Stimulated activated naive CD8-positive, alpha-beta T cell treated with anti-CD3 and anti-CD28 coated beads, Interleukin-15, amount 100 ng/mL, for 72 hours (primary cell): ENCODE measurements at regions not wholly inside any gene's neighbourhood (a gene's known extent, or its start where the extent isn't known, plus 50 kb on each side); places are given as distances from the start of the nearest gene placed in this dataset.
"Not testable (repeated sequence)": the region's sequence is repeated elsewhere in the genome, so short reads cannot be mapped to it uniquely, and the experiment has no call there.

Source experiments
- ATAC-seq: fragments of 150-1000 bp; cut with Tn5 transposase; 2 replicates; pipeline ENCODE4 v1.10.0; 2021; ENCODE audit warnings: mild to moderate bottlenecking, moderate library complexity
- DNase-seq, 2 donors: peaks; one replicate each; pipeline ENCODE4 v3.0.0; 2021 to 2022
- H3K27ac Mint-ChIP-seq, 2 donors: one replicate each; pipeline ENCODE4 v1.8.0; 2022; ENCODE audit warnings: mild to moderate bottlenecking in 2 of 2, mixed read lengths in 2 of 2, moderate library complexity in 2 of 2
- H3K27me3 Mint-ChIP-seq: one replicate; pipeline ENCODE4 v1.8.0; 2022; ENCODE audit warnings: mixed read lengths
- H3K4me1 Mint-ChIP-seq: one replicate; pipeline ENCODE4 v1.8.0; 2022; ENCODE audit warnings: mild to moderate bottlenecking, mixed read lengths
- H3K4me3 Mint-ChIP-seq, 2 donors: one replicate each; pipeline ENCODE4 v1.8.0; 2022; ENCODE audit warnings: mild to moderate bottlenecking in 2 of 2, mixed read lengths in 2 of 2, moderate library complexity in 1 of 2
- H3K9me3 Mint-ChIP-seq, 2 donors: one replicate each; pipeline ENCODE4 v1.8.0; 2022; ENCODE audit warnings: mixed read lengths in 2 of 2

DNA sequence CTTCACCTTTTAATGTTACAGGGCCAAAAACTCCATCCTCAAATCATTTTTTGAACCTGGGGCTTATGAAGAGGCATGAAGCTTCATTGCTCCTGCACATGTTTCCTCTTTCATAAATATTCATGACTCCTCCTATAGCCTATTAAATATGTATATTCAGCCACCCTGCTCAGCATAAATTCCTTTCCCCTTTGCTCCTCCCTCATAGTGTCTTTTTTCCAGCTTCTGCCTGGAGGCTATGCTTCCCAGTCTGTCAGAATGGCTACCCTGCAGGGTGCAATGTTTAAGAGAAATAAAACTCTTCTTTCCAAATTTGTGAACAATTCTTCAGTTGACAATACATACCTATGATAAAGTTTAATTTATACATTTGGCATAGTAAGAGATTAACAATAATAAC lies 1082.9 kb upstream of the CDH18 start:
- Mint-ChIP-seq H3K4me3 (no peak overlapping the region), H3K27ac (no peak overlapping the region), H3K9me3 (peaks cover 7 to 8% of the 10 kb centered on the region in 2 donors), H3K4me1 (no peaks in the 10 kb centered on the region), H3K27me3 (no peaks in the 10 kb centered on the region)
- no peak for ATAC-seq
- DNase-seq: no peak

- H3K27me3 Mint-ChIP-seq: no peaks in the 10 kb centered on the region
- no peak for ATAC-seq
These were observed 1079.7 kb upstream of the CDH18 start for GRCh38 chr5:21067724-21068123.

GRCh38 chr5:21063146-21063545 lies 1075.1 kb upstream of the CDH18 start:
- Mint-ChIP-seq H3K9me3 (peaks cover 18 to 42% of the 10 kb centered on the region in 2 donors), H3K27ac (no peak overlapping the region), H3K4me1 (no peaks in the 10 kb centered on the region), H3K4me3 (no peak overlapping the region), H3K27me3 (no peaks in the 10 kb centered on the region)
- ATAC-seq (no peak), DNase-seq (no peak)

More at GRCh38 chr5:21067724-21068123, 1079.7 kb upstream of the CDH18 start:
- H3K4me3 Mint-ChIP-seq: no peak overlapping the region
- H3K27ac Mint-ChIP-seq: no peak overlapping the region
- H3K4me1 Mint-ChIP-seq: no peaks in the 10 kb centered on the region
- no peak for DNase-seq
- H3K9me3 Mint-ChIP-seq: peaks cover 11 to 14% of the 10 kb centered on the region in 2 donors

DNA sequence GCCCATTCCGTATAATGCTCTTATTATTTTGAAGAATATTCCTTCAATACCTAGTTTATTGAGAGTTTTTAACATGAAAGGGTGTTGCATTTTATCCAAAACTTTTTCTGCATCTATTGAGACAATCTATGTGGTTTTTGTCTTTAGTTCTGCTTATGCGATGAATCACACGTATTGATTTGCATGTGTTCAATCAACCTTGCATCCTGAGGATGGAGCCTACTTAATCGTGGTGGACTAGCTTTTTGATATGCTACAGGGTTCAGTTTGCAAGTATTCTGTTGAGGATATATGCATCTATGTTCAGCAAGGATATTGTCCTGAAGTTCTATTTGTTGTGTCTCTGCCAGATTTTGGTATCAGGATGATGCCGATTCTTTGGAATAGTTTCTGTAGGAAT lies 1070.3 kb upstream of the CDH18 start:
- Mint-ChIP-seq H3K4me3 (no peak overlapping the region), H3K27ac (no peak overlapping the region), H3K27me3 (no peaks in the 10 kb centered on the region), H3K4me1 (no peaks in the 10 kb centered on the region), H3K9me3 (peaks cover 17 to 42% of the 10 kb centered on the region in 2 donors)
- DNase-seq: no peak
- no peak for ATAC-seq

DNA sequence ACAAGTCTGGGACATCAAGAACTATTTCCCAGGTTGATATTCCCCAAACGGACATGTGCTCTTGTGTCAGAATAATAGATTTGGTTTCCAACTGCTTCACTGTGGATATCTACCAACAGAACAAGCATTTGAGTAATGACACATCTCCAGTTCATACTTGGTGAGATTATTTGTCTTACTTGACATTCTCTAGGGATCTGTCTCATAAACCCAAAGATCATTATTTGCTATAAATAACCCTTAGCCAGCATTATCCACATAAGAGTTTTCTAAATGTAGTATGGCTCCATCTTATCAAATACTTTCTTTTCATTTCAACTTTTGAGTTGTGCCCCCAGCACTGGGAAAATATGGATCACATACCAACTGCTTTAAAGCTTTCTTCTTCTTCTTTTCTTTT lies 1063.9 kb upstream of the CDH18 start:
- no peak overlapping the region for H3K27ac Mint-ChIP-seq
- H3K27me3 Mint-ChIP-seq: no peaks in the 10 kb centered on the region
- ATAC-seq (no peak), DNase-seq (no peak)
- no peaks in the 10 kb centered on the region for H3K4me1 Mint-ChIP-seq
- no peak overlapping the region for H3K4me3 Mint-ChIP-seq
- peaks cover 6 to 9% of the 10 kb centered on the region in 2 donors for H3K9me3 Mint-ChIP-seq

DNA sequence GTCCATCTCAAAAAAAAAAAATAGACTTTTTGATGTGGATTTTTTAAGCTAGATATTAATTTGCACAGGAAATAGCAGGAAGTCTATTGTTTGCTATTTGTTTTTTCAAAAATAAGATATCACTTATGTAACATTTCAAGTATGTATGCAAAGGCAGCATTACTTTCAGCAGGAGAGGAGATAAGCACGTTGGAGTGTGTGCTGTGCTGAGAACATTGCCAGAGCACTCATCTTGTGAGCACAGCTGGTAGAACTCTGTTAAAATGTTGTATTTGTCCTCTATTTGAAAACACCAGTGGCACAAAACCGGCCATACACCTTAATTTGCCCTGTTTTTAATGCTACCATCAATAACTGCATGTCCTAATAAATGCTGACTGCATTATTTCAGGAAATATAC lies 1061.9 kb upstream of the CDH18 start:
- ATAC-seq (no peak), DNase-seq (no peak)
- Mint-ChIP-seq H3K4me1 (no peaks in the 10 kb centered on the region), H3K27me3 (no peaks in the 10 kb centered on the region), H3K27ac (no peak overlapping the region), H3K9me3 (peaks cover 6 to 9% of the 10 kb centered on the region in 2 donors), H3K4me3 (no peak overlapping the region)

GRCh38 chr5:21030981-21031380 lies 1043.0 kb upstream of the CDH18 start:
- no peaks in the 10 kb centered on the region for H3K4me1 Mint-ChIP-seq
- H3K4me3 Mint-ChIP-seq: no peak overlapping the region
- no peak for DNase-seq
- H3K27me3 Mint-ChIP-seq: no peaks in the 10 kb centered on the region
- peaks cover 0 to 11% of the 10 kb centered on the region in 2 donors for H3K9me3 Mint-ChIP-seq
- ATAC-seq: no peak
- no peak overlapping the region for H3K27ac Mint-ChIP-seq

GRCh38 chr5:21024966-21025365 lies 1037.0 kb upstream of the CDH18 start:
- Mint-ChIP-seq H3K4me3 (no peak overlapping the region), H3K9me3 (peaks cover 15 to 23% of the 10 kb centered on the region in 2 donors), H3K27me3 (no peaks in the 10 kb centered on the region), H3K4me1 (no peaks in the 10 kb centered on the region), H3K27ac (no peak overlapping the region)
- DNase-seq (no peak), ATAC-seq (no peak)

DNA sequence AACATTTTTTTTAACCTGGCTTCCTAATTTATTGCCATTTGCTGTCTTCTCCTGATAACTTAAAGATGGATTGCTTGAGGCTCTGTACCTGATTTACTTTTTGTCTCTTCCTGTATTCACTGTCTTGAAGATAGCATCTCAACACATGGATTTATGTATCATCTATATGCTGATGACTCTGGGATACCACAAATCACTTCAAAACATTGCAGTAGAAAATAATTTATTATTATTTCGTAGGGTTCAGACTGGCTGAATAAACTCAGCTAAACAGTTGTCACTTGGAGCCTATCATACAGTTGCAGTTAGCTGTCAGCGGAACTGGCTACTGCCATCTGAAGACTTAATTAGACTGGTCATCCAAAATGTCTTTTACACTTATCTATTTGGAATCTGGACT lies 1025.2 kb upstream of the CDH18 start:
- DNase-seq (no peak), ATAC-seq (no peak)
- H3K4me1 Mint-ChIP-seq: no peaks in the 10 kb centered on the region
- H3K4me3 Mint-ChIP-seq: no peak overlapping the region
- no peaks in the 10 kb centered on the region for H3K27me3 Mint-ChIP-seq
- H3K9me3 Mint-ChIP-seq: peaks cover 15 to 21% of the 10 kb centered on the region in 2 donors
- H3K27ac Mint-ChIP-seq: no peak overlapping the region

- no peaks in the 10 kb centered on the region for H3K27me3 Mint-ChIP-seq
- no peak for ATAC-seq
- H3K4me1 Mint-ChIP-seq: no peaks in the 10 kb centered on the region
- H3K27ac Mint-ChIP-seq: no peak overlapping the region
- no peak overlapping the region for H3K4me3 Mint-ChIP-seq
- DNase-seq: no peak
- H3K9me3 Mint-ChIP-seq: peaks cover 10 to 12% of the 10 kb centered on the region in 2 donors
These were observed 1019.8 kb upstream of the CDH18 start for GRCh38 chr5:21007781-21008180.

DNA sequence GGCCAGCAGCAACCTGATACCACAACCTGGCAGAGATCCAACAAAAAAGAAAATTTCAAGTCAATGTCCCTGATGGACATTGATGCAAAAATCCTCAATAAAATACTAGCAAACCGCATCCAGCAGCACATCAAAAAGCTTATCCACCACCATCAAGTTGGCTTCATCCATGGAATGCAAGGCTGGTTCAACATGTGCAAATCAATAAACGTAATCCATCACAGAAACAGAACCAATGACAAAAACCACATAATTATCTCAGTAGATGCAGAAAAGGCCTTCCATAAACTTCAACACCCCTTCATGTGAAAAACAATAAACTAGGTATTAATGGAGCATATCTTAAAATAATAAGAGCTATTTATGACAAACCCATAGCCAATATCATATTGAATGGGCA lies 1000.9 kb upstream of the CDH18 start:
- not testable (repeated sequence) for H3K27ac Mint-ChIP-seq, H3K27me3 Mint-ChIP-seq, H3K4me1 Mint-ChIP-seq, H3K4me3 Mint-ChIP-seq, ATAC-seq, DNase-seq
- H3K9me3 Mint-ChIP-seq: peaks cover 14 to 36% of the 10 kb centered on the region in 2 donors

- Mint-ChIP-seq H3K4me3 (no peak overlapping the region), H3K27ac (no peak overlapping the region), H3K9me3 (peaks cover 17 to 44% of the 10 kb centered on the region in 2 donors), H3K27me3 (no peaks in the 10 kb centered on the region), H3K4me1 (no peaks in the 10 kb centered on the region)
- ATAC-seq: no peak
- DNase-seq: no peak
These were observed 997.8 kb upstream of the CDH18 start for GRCh38 chr5:20985754-20986153.

DNA sequence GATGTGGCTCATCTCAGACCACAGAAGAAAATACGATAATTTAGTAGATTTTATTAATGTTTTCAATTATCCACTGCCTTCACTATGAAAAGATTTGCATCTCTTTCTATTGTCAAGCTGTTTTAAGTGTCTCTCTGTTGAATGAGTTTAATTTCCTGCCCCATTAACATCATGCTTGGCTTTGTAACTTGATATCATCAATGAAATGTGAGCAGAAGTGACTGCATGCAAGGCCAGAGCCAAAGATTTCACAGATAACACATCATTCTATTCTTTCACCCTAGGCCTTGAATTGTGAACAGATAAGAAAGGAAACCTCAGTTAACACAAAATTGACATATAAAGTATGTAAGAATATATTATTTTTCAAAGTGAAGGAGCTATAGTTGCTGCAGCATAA lies 986.4 kb upstream of the CDH18 start:
- H3K4me1 Mint-ChIP-seq: no peaks in the 10 kb centered on the region
- ATAC-seq: no peak
- H3K27me3 Mint-ChIP-seq: no peaks in the 10 kb centered on the region
- peaks cover 0 to 6% of the 10 kb centered on the region in 2 donors for H3K9me3 Mint-ChIP-seq
- H3K4me3 Mint-ChIP-seq: no peak overlapping the region
- no peak for DNase-seq
- H3K27ac Mint-ChIP-seq: no peak overlapping the region

- Mint-ChIP-seq H3K4me3 (no peak overlapping the region), H3K27ac (no peak overlapping the region), H3K9me3 (peaks cover 0 to 6% of the 10 kb centered on the region in 2 donors), H3K27me3 (no peaks in the 10 kb centered on the region), H3K4me1 (no peaks in the 10 kb centered on the region)
- no peak for DNase-seq
- no peak for ATAC-seq
These were observed 984.5 kb upstream of the CDH18 start for GRCh38 chr5:20972419-20972925.

DNA sequence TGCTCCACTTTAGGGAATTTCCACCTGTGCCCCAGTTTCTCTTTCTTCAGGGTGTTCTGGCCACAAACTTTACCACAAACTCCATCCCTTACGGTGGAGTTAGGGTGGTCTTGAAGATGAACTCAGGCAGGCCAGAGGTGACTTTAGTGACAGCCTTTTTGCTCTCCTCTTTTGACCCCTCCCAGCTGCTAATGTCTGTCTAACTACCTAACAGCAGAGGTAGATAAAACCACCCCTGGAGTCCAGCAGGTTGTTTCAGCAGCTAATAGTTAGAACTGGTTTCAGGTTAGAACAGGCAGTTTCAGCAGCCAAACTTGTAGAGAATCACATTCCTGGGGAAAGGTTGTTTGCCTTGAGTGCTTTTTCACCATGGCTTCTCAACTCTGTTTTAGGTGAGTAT lies 971.3 kb upstream of the CDH18 start:
- no peak for ATAC-seq
- H3K4me3 Mint-ChIP-seq: no peak overlapping the region
- DNase-seq: no peak
- H3K9me3 Mint-ChIP-seq: peaks cover 4 to 5% of the 10 kb centered on the region in 2 donors
- H3K27me3 Mint-ChIP-seq: no peaks in the 10 kb centered on the region
- no peaks in the 10 kb centered on the region for H3K4me1 Mint-ChIP-seq
- no peak overlapping the region for H3K27ac Mint-ChIP-seq

DNA sequence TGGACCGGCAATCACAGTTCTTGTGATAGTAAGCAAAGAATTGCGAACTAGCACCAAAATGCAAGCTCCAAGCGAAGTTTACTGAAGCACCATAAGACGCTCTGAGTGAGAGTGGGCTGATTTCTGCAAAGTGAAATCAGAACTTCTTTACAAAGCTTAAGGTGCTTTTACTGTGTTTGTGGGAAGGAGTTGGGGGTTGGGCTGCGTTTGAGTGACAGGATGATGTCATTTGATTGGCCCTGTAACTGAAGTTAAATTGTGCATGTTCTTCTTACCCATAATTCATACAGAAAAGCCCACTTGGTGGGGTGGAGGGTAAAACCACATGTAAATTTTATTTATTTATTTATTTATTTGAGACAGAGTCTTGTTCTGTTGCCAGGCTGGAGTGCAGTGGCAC lies 970.6 kb upstream of the CDH18 start:
- H3K4me3 Mint-ChIP-seq: no peak overlapping the region
- H3K4me1 Mint-ChIP-seq: no peaks in the 10 kb centered on the region
- no peak overlapping the region for H3K27ac Mint-ChIP-seq
- ATAC-seq (no peak), DNase-seq (no peak)
- no peaks in the 10 kb centered on the region for H3K27me3 Mint-ChIP-seq
- H3K9me3 Mint-ChIP-seq: peaks cover 4 to 7% of the 10 kb centered on the region in 2 donors

DNA sequence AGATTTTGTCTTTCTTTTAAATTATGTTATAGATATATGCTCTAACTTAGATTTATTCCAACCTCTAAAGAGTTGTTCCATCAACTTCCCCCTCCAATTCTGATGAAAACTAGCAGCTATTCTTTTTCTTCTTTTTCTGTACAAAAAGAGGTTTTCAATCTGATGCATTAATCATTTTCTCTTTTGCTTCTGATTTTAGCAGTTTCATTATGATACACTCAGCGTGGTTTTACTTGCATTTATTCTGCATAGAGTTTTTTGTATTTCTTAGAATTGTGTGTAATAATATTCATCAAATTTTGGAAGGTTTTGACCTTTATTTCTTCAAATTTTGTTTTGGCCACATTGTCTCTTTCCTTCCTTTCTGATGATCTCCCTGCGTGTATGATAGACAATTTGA lies 968.1 kb upstream of the CDH18 start:
- ATAC-seq (no peak), DNase-seq (no peak)
- Mint-ChIP-seq H3K9me3 (peaks cover 4 to 7% of the 10 kb centered on the region in 2 donors), H3K4me1 (no peaks in the 10 kb centered on the region), H3K27me3 (no peaks in the 10 kb centered on the region), H3K27ac (no peak overlapping the region), H3K4me3 (no peak overlapping the region)
